HepG2 (cell line): ENCODE measurements at regions not wholly inside any gene's neighbourhood (a gene's known extent, or its start where the extent isn't known, plus 50 kb on each side); places are given as distances from the start of the nearest gene placed in this dataset.

Source experiments
- ATAC-seq: fragments of 200-7000 bp; cut with Tn5 transposase; 3 replicates; pipeline ENCODE4 v1.9.1; 2020; ENCODE audit warnings: mild to moderate bottlenecking, moderate library complexity
- BruUV-seq: library from RNA; stranded (reverse); fragments of 400-500 nt; replicated peaks from 2 replicates; lab custom pipeline; 2021; lab: Mats Ljungman, UMichigan
- CTCF ChIA-PET: fragments of 300-600 bp; formaldehyde crosslinking; extraction: SDS; loops from one replicate; lab custom pipeline; 2021; ENCODE audit warnings: low total read pairs, inconsistent platforms, low intra/inter-chr PET ratio; lab: Yijun Ruan, JAX
- POLR2A ChIA-PET: fragments of 350-600 bp; sonication (Branson Sonifier 250); formaldehyde crosslinking; loops from one replicate; lab custom pipeline; 2020; ENCODE audit warnings: antibody characterized with exemption, inconsistent platforms; lab: Yijun Ruan, JAX
- DNase-seq: peaks from one replicate; pipeline ENCODE4 v3.0.0-alpha.2; 2015; ENCODE audit warnings: low spot score
- FAIRE-seq: peaks from 3 replicates; lab custom pipeline; 2011; peaks lifted over from hg19 to GRCh38; lab: Jason Lieb, UNC
- H2AFZ ChIP-seq: one replicate; pipeline ENCODE4 v1.6.1; 2011; ENCODE audit warnings: low read length, inconsistent platforms
- H3K27ac ChIP-seq: fragments of 300-600 bp; 3 replicates; pipeline ENCODE4 v1.8.0; 2011; ENCODE audit warnings: mixed run types, mild to moderate bottlenecking, mixed read lengths, low read length, inconsistent platforms; ENCODE audit not compliant: insufficient read depth; ENCODE audit errors: extremely low read length
- H3K27me3 ChIP-seq, 2 experiments: fragments of 200-600 bp in 1 of 2; 2 replicates in 1 of 2; 3 replicates in 1 of 2; pipeline versions ENCODE4 v1.6.0 to v1.8.0; 2011; ENCODE audit warnings: low read length in 2 of 2, mild to moderate bottlenecking in 2 of 2, moderate library complexity in 2 of 2, inconsistent platforms in 1 of 2; ENCODE audit not compliant: insufficient read depth in 2 of 2, control insufficient read depth in 1 of 2
- H3K36me3 ChIP-seq, 2 experiments: fragments of 200-600 bp in 1 of 2; replicated peaks in 1 of 2; 2 replicates in 1 of 2; 3 replicates in 1 of 2; pipeline versions ENCODE4 v1.5.1 to v1.8.0; 2011; ENCODE audit warnings: low read length in 2 of 2, inconsistent platforms in 1 of 2; ENCODE audit not compliant: insufficient read depth in 2 of 2, control insufficient read depth in 1 of 2
- H3K4me1 ChIP-seq: 2 replicates; pipeline ENCODE4 v1.5.1; 2012; ENCODE audit warnings: low read length, inconsistent platforms; ENCODE audit not compliant: insufficient read depth
- H3K4me2 ChIP-seq: 2 replicates; pipeline ENCODE4 v1.6.0; 2011; ENCODE audit warnings: low read depth, low read length, inconsistent platforms
- H3K4me3 ChIP-seq, 3 experiments: fragments of 200-600 bp in 1 of 3; sonication (generic), shearing (Covaris generic) in 1 of 3; replicated peaks in 1 of 3; 2 replicates each; pipeline ENCODE4 v1.5.1; 2011 to 2016; ENCODE audit warnings: low read length in 3 of 3, inconsistent platforms in 2 of 3, low read depth in 2 of 3, mild to moderate bottlenecking in 2 of 3, control low read depth in 1 of 3, mixed read lengths in 1 of 3; ENCODE audit not compliant: insufficient read depth in 1 of 3
- H3K79me2 ChIP-seq: one replicate; pipeline ENCODE4 v1.6.1; 2011; ENCODE audit warnings: low read length, inconsistent platforms; ENCODE audit not compliant: insufficient read depth
- H3K9ac ChIP-seq: 2 replicates; pipeline ENCODE4 v1.6.0; 2011; ENCODE audit warnings: mild to moderate bottlenecking, low read depth, low read length, inconsistent platforms; ENCODE audit not compliant: insufficient read depth
- H3K9me3 ChIP-seq: 2 replicates; pipeline ENCODE4 v1.5.1; 2012; ENCODE audit warnings: mild to moderate bottlenecking, low read length
- H4K20me1 ChIP-seq: 2 replicates; pipeline ENCODE4 v1.6.0; 2011; ENCODE audit warnings: inconsistent platforms, mild to moderate bottlenecking, low read length, moderate library complexity; ENCODE audit not compliant: insufficient read depth
- CBX2 ChIP-seq, 2 experiments: fragments of 200-600 bp in 1 of 2; sonication (generic); formaldehyde crosslinking in 1 of 2; IDR thresholded peaks; 2 replicates each; pipeline versions ENCODE4 v1.7.0 to v1.8.1; 2018 to 2022; ENCODE audit warnings: low read depth in 2 of 2, low read length in 1 of 2, mild to moderate bottlenecking in 1 of 2, missing genetic modification reagents in 1 of 2
- MAFG ChIP-seq: sonication (generic); formaldehyde crosslinking; IDR thresholded peaks from 2 replicates; pipeline ENCODE4 v1.5.1; 2020; ENCODE audit warnings: mild to moderate bottlenecking, missing genetic modification reagents
- RFX3 ChIP-seq: IDR thresholded peaks from 2 replicates; pipeline ENCODE4 v1.6.1; 2016; ENCODE audit warnings: missing biosample characterization, missing genetic modification reagents
- SRSF9 ChIP-seq: fragments of 200-400 bp; formaldehyde crosslinking; IDR thresholded peaks from 2 replicates; pipeline ENCODE4 v1.6.1; 2018; ENCODE audit warnings: borderline replicate concordance, mild to moderate bottlenecking, low read depth, low read length; ENCODE audit not compliant: insufficient read depth, poor library complexity, severe bottlenecking
- ZSCAN31 ChIP-seq: sonication (generic); formaldehyde crosslinking; IDR thresholded peaks from 2 replicates; pipeline ENCODE4 v1.5.0; 2020; ENCODE audit warnings: low read depth, mild to moderate bottlenecking, missing genetic modification reagents
- WGBS: methylation state at CpG from one replicate; pipeline ENCODE4 v1.1.6; 2017; ENCODE audit warnings: low lambda C conversion rate; 5-methylcytosine and 5-hydroxymethylcytosine counted together
- in situ Hi-C: cut with HindIII; loops from 2 replicates; pipeline ENCODE4 v1.10.0; 2017; ENCODE audit warnings: low pct_unique_long_range_greater_than_20kb; ENCODE audit not compliant: extremely low pct_ligation_motif_present
- intact Hi-C: fragments of 100-400 bp; cut with micrococcal nuclease; formaldehyde crosslinking; loops from one replicate; pipeline ENCODE4 v1.10.0; 2022; ENCODE audit not compliant: unreplicated experiment
- TF ChIP-seq, protein P1 (sequence below): sonication (generic); formaldehyde crosslinking; IDR thresholded peaks from 2 replicates; pipeline ENCODE4 v1.8.0; 2022; ENCODE audit warnings: mild to moderate bottlenecking, missing genetic modification reagents; ENCODE audit not compliant: insufficient replicate concordance

DNA sequence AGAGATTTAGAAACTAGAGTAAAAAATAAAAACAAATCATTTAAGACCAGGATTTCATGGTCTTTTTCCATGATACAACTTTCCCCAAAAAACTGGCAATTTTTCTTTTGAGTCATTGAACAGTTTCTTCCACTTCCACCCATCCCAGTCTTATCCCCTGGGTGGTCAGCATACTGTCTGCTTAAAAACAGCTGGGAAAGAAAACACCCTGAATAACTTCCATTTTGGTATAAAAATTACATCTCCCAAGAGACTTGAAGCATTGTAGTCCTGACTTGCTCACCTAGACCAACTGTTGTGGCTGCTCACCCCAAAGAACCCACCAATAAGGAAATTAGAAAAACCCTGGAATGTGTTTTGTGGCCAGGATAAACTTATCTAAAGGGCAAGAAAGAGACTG lies 731.3 kb downstream of the NR2F1-AS1 start (continued):
- no peak for TF ChIP-seq ZSCAN31 (CRISPR knock-in tag)
- TF ChIP-seq, protein P1, sequence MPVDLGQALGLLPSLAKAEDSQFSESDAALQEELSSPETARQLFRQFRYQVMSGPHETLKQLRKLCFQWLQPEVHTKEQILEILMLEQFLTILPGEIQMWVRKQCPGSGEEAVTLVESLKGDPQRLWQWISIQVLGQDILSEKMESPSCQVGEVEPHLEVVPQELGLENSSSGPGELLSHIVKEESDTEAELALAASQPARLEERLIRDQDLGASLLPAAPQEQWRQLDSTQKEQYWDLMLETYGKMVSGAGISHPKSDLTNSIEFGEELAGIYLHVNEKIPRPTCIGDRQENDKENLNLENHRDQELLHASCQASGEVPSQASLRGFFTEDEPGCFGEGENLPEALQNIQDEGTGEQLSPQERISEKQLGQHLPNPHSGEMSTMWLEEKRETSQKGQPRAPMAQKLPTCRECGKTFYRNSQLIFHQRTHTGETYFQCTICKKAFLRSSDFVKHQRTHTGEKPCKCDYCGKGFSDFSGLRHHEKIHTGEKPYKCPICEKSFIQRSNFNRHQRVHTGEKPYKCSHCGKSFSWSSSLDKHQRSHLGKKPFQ (CRISPR knock-in tag) = no peak

DNA sequence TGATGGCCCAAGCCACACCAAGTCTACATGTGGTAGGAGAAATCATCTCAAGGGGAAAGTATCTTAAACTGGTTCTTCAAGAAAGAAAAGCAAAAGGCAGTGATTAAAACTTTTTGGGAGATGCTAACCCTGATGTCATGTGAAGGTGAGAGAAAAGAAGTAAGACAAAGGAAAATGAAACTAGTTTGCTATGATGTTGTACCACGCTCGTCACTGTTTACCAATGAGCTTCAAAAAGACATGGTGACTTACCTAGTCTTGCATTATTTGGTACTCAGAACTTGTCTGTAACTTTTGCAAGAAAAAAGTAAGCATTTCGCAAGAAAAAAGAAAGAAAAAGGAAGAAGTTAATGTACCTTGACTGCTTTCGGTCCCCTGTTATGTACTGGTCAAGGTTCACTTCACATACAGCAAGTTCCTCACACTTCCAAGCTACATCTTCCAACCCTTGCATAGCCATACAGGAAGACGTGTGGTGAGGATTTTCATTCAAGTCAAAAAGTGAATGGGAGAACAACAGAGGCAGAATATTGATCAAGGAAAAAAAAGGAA lies 739.3 kb downstream of the NR2F1-AS1 start:
- Histone ChIP-seq H4K20me1 (no peaks in the 10 kb centered on the region), H2AFZ (no peak overlapping the region), H3K4me3 (peak overlapping the region; percentile 1 to 48 (median 34); a peak in 4 of 6 replicates), H3K9me3 (no peaks in the 10 kb centered on the region), H3K27me3 (no peaks in the 10 kb centered on the region; a peak in 1 of 5 replicates), H3K27ac (no peak overlapping the region), H3K4me2 (peak overlapping the region; percentile 52), H3K36me3 (no peaks in the 10 kb centered on the region), H3K79me2 (no peaks in the 10 kb centered on the region), H3K9ac (no peak overlapping the region), H3K4me1 (no peaks in the 10 kb centered on the region)
- ChIA-PET CTCF (no interaction called here), POLR2A (no interaction called here)
- no TSS peak for BruUV-seq
- ATAC-seq (0 out of 3 replicates have a peak, but pooled peaks have one; percentile 26), FAIRE-seq (no peak), DNase-seq (no peak)
- in situ Hi-C loops = no loop called here
- 4% methylated on average over 5 of the region's 5 CpGs for WGBS
- TF ChIP-seq MAFG (CRISPR knock-in tag) = no peak
- TF ChIP-seq RFX3 (CRISPR knock-in tag) = no peak
- TF ChIP-seq CBX2 (IDR thresholded peaks at IDR 0.05; ENCODE audit: low read depth, low read length) = no peak
- no peak for TF ChIP-seq CBX2 (CRISPR knock-in tag; IDR thresholded peaks at IDR 0.05; ENCODE audit: low read depth)
- no peak for TF ChIP-seq SRSF9
- intact Hi-C loops = no loop called here
